GM13976 (cell line): ENCODE measurements at regions not wholly inside any gene's neighbourhood (a gene's known extent, or its start where the extent isn't known, plus 50 kb on each side); places are given as distances from the start of the nearest gene placed in this dataset.
A peak's percentile ranks its signal among the peaks of the same experiment; 100 is the strongest.

Experiments
- DNase-seq: peaks from one replicate; pipeline ENCODE4 v3.0.0; 2012; ENCODE audit warnings: low spot score
- in situ Hi-C: fragments of 300-500 bp; cut with MboI; formaldehyde crosslinking; loops from one replicate; pipeline ENCODE4 v1.12.0; 2022; ENCODE audit warnings: low sequenced_read_pairs, mixed read lengths, inconsistent platforms; ENCODE audit not compliant: unreplicated experiment
- TF ChIP-seq, protein P1 (sequence below): IDR thresholded peaks from 2 replicates; pipeline ENCODE4 v1.5.1; 2012; ENCODE audit warnings: borderline replicate concordance, mild to moderate bottlenecking; ENCODE audit not compliant: insufficient read depth; ENCODE audit errors: extremely low read depth, missing control alignments, control extremely low read depth

DNA sequence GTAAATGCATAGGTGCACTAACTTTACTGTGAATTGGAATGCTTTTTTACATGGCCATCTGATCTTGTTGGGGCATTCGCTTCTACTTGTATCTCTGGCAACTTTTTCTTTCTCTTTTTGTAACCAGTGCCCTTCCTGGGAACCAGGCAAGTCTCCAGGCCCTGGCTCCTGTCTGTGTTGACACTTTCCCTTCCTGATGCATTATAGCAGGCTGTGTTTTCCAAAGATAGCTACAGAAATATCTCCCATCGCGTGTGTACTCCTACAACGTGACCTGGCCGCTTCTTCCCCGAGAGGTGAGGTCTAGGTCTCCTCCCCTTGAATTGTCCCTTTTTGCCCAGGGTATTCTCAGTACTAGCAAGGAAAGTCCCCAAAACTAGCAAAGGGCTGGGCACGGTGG, 81.1 kb upstream of the SPIN1 start:
- DNase-seq, result no peak
- in situ Hi-C loops, result no loop called here
- TF ChIP-seq, protein P1, sequence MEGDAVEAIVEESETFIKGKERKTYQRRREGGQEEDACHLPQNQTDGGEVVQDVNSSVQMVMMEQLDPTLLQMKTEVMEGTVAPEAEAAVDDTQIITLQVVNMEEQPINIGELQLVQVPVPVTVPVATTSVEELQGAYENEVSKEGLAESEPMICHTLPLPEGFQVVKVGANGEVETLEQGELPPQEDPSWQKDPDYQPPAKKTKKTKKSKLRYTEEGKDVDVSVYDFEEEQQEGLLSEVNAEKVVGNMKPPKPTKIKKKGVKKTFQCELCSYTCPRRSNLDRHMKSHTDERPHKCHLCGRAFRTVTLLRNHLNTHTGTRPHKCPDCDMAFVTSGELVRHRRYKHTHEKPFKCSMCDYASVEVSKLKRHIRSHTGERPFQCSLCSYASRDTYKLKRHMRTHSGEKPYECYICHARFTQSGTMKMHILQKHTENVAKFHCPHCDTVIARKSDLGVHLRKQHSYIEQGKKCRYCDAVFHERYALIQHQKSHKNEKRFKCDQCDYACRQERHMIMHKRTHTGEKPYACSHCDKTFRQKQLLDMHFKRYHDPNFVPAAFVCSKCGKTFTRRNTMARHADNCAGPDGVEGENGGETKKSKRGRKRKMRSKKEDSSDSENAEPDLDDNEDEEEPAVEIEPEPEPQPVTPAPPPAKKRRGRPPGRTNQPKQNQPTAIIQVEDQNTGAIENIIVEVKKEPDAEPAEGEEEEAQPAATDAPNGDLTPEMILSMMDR, result no peak

DNA sequence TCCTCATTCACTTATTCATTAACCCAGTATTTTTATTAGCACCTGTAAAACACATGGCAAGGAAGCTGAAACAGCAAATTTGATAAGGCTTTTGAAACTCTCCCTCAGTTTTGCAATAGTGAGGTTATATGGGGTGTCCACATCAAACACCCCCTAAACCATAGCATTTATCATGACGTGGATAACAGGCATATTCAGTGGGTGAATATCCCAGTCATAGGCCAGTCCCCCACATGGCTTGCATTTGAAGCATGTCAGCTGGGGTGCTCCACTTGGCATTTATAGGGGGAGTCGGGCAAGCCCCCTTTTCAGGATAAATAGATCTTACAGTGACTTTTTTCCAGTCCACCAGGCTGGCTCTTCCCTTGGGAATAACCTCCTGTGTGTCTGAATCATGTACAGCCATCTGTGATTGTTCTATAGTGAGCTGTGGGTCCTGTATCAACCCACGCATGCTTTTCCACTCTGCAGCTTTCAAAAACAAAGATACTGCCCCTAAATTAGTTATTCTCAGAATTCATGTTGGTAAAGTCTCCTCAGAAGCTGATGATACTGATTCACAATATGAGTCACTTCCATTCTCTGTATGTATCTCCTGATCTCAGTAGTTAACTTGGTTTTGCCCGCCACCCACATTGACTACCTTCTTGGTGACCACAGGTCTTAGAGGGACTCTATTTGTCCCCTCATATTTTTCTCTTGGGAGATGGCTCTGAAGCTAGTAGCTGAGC, 84.4 kb upstream of the SPIN1 start:
- TF ChIP-seq, protein P1, result no peak
- in situ Hi-C loops, result no loop called here
- DNase-seq, result peak; percentile 74

DNA sequence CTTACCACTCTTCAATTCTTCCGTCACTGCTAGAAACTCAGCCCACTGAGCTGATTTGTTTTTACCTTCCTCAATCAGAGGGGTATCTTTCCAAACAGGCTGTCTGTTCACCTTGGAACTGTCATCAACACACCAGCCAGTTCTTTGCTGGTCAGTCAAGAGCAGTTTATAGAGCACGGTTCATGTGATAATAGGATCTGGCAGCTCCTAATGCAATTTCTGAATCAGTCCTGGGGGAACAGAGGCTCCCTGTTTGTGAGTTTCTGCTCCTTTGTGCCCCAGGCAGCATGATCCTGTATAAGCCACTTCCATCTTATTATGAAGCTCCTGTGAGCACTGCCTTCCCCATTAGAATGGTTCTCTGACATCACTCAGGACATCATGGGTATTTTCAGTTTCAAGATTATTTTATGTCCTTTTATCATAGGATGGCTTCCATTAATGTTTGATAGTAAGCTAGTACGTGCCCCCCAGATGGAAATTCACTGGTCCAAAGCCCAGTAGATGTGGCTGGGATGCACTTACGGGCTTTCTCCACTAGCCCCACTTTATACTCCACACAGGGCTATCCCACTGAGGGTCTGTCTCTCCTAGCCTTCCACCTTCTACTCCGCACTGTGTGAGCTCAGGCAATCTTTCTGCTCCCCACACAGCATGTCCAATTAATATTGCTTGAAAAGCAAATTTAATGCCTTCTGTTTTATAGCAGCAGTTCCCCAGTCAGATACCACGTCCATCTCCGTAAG, 85.5 kb upstream of the SPIN1 start:
- in situ Hi-C loops, result no loop called here
- DNase-seq, result no peak
- TF ChIP-seq, protein P1, result no peak

DNA sequence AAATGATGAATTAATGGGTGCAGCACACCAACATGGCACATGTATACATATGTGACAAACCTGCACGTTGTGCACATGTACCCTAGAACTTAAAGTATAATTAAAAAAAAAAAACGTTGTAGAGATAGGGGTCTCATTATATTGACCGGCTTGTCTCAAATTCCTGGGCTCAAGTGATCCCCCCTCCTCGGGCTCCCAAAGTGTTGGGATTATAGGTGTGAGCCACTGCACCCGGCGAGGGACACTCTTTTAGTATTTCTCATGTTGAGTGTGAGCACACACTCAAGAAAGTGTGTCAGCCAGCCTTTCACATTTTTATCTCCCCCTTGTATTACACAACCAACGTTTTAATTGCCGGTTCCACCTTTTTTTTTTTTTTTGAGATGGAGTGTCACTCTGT, 87.7 kb upstream of the SPIN1 start:
- TF ChIP-seq, protein P1, result no peak
- DNase-seq, result no peak
- in situ Hi-C loops, result no loop called here

DNA sequence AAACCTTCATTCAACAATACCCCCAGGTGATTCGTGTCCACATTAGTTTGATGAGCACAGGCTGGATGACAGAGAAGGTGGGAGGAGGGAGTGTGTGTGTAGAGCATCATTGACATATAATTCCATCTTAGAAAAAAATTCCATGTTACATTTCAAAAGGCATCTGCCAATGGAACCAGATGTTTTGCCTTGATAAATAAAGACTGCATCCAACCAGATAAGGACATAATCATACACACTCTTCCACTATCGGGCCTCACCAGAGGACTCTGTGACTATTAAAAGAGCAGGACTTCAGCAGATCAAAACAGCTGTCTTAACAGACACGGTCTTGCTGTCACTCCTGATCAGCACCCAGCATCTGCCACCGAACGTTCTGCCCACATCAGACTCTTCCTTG, 96.4 kb upstream of the SPIN1 start:
- TF ChIP-seq, protein P1, result no peak
- in situ Hi-C loops, result no loop called here
- DNase-seq, result no peak

DNA sequence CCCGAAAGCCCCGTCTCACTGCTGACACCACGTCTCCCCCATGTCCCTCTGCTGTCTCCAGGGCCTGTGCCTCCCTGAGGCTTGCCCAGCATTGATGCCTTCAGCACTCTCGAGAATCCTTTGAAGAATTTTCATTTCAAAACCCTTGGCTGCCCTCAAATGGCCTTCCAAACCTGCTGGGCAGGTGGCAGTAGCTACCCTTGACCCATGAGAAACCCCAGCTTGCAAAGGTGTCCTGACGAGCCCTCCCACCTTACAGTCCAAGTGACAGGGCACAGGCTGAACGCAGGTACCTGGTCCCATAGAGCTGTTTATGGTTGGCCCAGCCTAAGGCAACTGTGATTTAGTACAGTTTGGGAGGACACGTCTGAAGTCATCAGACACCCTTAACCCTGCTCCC, 97.2 kb upstream of the SPIN1 start:
- TF ChIP-seq, protein P1, result no peak
- DNase-seq, result no peak
- in situ Hi-C loops, result no loop called here
